Activated CD8-positive, alpha-beta memory T cell treated with anti-CD3 and anti-CD28 coated beads, Interleukin-2, amount 50 U/mL, for 24 hours (primary cell): ENCODE measurements at regions not wholly inside any gene's neighbourhood (a gene's known extent, or its start where the extent isn't known, plus 50 kb on each side); places are given as distances from the start of the nearest gene placed in this dataset.

Experiments
- DNase-seq: peaks from one replicate; pipeline ENCODE4 v3.0.0-alpha.2; 2020; ENCODE audit errors: extremely low read depth

DNA sequence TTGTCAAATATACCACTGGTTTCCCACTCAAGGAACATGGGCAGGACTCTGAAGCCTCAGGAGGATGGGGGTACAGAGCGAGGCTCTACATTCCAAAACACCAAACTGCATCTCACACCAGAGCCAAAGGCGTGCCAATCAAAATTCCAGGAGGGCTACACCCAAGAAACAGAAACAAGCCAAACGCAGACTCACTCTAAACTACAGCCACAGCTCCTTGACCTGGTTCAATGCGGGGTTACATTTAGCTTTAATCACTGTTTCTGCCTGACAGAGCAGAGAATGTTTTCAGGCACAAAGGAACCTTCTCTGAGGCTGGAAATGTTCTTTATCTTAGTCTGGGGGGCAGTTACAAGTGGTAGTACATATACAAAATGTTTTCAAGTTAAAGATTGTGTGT, 2121.5 kb upstream of the AGA start:
- no peak for DNase-seq

DNA sequence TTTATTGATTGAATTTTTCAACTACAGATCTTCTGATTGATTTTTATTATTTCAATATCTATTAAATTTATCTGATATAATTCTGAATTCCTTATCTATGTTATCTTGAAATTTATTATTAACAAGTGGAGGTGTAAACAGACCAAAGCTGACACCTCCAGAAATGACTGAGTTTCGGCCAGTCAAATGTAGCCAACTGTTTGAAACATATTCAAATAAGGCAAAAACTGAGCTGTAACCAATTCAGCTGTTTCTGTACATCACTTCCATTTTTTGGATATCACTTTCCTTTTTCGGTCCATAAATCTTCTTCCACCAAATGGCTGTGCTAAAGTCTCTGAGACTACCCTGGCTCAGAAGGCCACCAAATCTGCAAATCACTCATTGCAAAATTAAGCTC, 2127.3 kb upstream of the AGA start:
- DNase-seq = no peak

DNA sequence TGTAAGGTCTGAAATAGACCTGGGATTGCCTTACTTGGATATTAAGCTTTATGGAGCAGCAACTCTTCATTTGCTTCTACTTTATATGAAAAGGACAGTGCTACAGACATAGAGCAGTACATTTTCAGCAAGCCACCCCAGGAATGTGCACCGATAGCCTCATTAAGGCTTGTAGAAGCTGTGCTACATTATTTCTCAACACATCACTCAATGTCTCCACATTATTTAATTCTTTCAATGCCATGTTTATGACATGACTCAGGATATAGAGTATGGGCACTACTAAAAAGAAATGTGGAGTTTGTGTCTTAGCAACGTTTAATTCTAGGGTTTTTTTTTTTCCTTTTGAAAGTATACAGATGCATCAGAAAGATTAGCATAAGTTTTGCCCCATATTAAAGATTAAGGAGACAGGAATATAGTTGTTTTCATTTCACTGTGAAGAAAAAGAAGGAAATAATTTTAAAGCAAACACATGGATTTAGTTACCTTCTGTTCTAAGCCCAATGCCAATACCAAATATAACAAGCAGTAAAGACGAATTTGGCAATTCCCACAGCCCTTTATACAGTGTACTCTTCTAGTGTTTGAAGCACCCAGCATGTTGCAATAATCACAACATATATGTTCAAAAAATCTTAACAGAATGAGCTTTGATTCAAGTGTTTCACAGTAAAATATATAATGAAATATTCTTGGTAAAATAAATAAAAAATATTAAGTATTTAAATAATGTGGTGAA, 2140.1 kb upstream of the AGA start:
- no peak for DNase-seq

DNA sequence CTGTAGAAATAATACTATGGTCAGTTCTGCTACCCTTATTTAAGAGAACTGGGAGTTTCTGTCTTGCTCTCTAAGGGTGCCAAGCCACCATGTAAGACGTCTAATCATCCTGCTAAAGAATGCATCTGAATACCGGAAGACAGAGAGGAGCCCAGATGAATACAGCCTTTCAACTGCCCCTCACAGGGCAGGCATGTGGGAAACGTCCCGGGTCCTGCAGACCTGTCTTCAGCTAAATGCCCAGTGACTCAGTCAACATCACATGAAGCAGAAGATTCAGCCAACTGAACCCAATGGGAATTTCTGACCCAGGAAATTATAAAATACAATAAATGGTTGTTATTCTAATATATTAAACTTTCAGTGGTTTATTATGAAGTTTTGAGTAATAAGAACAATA, 2141.0 kb upstream of the AGA start:
- DNase-seq = no peak

DNA sequence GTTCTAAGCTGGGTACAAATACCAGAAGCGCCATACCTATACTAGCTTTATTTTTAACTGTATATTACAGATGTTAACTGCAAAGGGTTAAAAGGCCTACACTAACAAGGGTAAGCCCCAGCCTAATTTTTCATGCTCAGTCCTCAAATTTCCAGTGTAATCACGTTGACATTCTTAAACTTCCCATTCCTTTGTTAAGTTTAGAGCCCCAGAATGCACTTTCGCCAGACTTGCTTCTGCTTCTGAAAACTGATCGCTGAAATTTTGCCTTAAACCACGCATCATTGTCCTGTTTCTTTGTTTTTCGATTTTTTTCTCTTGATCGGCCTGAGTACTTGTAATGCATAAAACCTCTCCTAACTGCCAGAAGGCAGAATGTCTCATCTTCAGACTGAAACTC, 2141.9 kb upstream of the AGA start:
- DNase-seq = no peak

DNA sequence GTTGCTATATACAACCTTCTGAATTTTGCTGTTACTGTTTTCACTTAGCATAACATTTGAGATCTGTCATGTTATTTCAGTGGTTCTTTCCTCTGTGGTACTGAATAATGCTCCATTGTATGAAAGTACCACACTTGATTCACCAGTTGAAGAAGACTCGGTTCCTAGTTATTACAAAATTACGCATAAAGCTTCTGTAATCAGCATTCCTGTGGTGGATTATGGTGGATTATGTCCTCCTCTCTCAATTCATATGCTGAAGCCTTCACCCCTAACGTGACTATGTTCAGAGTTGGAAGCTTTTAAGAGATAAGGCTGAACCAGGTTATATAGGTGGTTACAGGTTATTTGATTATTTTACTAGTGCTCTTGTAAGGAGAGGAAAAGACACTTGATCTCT, 2143.5 kb upstream of the AGA start:
- DNase-seq = no peak

DNA sequence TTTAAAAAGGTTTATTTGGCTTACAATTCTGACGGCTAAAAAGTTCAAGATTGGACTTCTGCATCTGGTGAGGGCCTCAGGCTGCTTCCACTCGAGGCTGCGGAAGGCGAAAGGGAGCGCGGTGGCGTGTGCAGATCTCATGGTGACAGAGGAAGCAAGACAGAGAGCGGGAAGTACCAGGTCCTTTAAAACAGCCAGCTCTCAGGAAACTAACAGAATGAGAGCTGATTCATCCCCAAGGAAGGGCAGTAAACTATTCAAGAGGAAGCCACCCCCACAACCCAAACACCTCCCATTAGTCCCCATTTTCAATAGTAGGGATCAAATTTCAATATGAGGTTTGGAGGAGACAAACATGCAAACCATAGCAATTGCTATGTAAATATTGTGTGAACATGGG, 2144.2 kb upstream of the AGA start:
- no peak for DNase-seq

DNA sequence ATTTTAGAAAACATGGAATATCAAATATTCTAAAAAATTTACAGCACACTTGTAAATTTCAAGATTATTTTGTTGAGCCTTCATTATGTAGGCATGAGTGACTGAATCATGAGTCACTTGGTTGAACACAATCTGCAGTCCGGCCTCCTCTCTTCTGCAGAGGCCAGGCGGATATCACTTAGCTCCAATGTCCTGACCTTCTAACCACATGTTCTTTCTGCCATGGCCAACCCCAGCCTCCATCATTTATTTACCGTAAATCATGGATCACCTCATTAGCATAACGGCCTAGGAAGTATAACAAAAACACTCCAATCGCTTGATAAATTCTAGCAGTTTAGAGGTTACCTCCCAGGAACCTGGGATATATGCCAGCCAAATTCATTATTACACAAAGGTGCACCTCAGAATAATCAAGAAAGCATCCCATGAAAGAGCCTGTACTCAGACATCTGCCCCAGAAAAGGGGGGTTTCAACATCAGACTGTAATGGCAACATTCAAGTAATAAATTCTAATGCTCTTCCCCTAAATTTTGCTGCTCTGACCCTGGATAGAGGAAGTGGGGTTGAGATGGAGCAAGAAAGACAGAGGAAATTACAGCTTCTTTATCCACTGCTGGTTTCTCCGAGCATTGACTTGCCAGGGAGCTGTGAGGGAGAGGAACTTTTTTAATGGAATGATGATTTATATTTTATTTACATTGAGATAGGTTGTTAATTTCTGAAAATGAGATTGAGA, 2153.6 kb upstream of the AGA start:
- no peak for DNase-seq

DNA sequence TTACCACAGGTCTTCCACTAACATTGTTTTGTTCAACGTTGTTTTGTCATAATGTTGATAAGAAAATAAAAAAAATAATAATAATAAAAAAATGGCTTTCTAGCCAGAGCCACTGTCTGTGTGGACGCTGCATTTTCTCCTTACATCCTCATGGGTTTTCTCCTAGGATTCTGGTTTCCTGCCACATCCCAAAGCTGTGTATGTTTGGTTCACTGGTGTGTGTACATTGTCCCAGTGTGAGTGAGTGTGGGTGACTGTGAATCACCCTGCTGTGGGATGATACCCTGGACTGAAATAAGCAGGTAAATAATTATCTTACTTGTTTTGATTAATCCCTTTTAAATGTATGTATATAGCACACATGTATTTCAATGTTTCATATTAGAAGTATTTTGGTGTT, 2154.4 kb upstream of the AGA start:
- DNase-seq = no peak

DNA sequence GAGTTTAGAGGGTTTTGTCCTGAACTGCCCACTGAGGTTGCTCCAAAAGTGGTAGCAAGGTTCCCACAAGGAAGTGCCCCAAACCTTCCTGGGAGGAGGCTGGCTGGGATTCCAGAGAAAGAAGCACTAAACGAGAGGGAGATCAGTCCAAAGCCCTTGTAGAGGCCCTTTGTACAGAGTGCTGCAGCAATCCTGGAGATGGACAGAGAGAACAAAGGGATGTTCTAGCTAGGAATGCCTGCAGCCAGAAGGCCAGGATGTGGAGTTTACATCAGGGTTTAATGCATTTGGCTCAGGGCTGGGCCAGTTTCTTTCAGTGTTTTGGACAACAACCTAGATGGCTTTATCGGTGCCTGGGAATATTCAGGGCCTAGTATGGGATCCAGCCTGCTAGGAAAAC, 2155.1 kb upstream of the AGA start:
- no peak for DNase-seq

DNA sequence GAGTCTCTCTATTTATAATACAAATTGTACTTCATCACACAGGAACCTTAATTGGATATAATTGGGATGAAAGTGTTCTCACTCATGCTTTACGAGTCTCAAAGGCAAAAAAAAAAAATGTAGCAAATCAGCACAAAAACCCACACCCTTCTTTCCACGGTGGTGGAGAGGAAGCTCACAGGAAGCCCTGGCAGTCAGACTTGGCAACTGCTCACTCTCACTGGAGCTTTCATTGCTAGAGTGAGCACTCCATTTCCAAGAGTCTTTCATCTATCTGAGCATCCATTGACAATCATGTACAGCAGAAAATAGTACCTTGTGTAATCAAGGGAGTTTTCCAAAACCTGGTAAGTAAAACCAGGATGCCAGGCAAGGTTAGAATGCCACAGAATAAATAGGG, 2159.4 kb upstream of the AGA start:
- no peak for DNase-seq

DNA sequence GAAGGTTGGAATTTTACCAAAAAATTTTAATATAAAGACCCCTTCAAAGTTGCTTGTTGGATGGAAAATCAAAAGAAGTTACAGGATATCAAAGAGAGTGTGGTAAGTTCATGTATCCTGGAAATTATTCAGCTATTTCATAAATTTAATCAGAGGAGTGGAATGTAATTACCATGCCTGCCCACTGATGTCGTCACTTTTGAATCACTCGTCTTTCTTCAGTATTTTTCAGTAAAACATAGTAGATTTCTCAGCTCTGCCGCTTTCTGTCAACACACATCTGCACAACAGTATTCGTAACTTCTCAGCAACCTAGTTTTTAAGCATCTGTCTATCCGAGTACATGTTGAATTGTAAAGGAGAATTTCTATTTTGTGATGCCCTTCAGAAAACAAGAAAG, 2163.0 kb upstream of the AGA start:
- no peak for DNase-seq

DNA sequence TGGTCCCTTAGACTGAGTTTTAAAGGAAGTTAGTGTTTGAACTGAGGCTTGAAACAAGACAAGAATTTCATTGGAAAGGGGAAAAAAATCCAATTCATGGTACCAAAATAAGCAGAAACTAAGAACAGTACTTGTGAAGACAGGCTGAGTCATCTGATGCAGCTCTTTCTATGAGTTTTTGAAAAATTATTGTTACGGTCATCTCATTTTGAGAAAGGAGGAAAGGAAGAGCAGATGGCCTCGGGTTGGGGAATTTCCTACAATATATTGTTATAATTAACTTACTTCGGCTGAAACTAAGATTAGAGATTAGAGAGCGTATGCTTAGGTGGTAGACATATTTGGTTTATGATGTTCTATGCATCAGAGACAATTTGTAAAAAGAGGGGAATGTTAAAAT, 2164.8 kb upstream of the AGA start:
- DNase-seq = no peak

DNA sequence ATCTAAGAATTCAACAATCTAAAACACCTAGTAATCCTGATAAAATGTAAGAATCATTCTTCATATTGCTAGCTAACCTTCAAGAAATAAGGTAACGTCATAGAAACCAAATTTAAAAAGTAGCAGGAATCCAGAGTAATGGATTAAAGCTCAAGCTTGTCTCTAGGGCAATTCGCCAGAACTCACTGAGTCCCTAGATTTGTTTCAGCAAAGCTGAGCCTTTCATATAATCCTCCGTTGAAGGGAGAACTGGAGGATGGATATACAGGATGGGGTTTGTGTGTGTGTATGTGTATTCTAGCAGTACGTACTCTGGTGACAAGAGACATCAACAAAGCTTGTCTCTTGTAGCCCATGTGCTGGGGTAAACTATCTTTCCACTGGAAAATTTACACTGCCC, 2173.5 kb upstream of the AGA start:
- DNase-seq = no peak

DNA sequence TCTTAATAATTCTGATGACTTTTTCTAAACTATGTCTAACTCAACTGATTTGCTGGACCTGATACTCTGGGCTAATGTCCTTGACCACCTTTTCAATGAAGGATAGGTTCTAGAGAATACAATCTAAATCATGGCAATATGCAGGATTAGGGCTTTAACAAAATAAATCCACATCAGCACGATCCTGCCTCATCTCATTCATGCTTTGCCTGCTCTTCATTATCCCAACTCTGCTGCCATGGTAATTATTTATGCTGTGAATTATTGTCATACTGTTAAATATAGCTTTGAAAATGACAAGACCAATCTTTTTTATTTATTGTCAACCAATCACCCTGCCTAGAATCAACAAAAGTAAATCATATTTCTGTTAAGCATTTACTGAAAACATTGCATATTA, 2176.7 kb upstream of the AGA start:
- no peak for DNase-seq

DNA sequence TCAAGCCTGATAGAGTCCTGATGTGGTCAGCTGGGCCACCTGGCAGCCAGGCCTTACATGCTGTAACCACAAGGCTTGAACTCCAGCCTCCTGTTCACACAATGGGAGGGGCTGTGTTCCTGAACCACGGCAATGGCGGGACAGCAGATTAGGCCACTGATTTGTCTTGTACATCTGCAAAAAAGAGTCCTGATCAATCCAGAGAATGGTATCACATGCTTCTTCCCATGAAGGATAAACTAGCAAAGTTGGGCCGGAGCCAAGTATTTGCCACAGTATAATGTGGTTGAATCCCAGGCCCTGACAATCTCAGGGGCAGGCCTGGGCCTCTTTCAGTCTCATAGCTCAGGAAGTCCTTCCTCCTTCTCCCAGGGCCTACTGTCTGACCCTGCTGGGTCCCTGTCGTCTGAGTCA, 2182.5 kb upstream of the AGA start:
- DNase-seq = no peak

DNA sequence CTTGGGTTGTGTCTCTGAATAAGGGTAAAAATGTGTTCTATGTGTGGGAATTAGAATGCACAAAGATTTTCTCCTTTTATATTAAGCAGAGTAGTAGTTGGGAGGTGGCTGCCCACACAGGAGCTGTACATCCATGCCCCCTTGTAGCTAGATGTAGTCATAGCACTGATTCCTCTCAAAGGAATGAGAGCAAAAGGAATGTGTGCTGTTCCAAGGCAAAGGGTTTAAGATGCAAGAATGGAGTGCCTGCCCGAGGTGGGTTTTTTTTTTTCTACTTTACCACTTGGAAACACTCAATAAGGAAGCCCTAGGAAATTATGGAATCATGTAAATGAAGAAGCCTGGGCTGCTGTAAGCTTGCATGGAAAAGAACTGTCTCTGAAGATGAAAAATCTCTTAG, 2183.2 kb upstream of the AGA start:
- DNase-seq = no peak

DNA sequence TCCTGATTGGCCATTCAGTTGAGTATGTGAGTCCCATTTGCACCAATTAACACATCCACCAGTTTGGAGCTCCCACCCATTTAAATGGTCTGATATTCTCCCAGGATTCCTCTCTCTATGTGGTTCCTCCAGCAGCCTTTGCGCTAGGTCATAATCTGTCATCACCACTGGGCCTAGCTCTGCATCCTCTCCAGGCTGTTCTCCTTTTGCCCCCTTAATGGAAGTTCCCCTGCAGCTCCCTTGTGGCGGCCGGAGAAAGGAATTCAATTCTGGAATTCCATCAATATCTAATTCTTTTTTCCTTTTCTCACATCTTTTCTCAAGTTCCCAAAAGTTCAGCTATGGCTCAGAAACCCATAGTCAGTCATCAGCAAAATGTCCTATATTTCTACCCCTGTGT, 2184.4 kb upstream of the AGA start:
- DNase-seq = no peak

DNA sequence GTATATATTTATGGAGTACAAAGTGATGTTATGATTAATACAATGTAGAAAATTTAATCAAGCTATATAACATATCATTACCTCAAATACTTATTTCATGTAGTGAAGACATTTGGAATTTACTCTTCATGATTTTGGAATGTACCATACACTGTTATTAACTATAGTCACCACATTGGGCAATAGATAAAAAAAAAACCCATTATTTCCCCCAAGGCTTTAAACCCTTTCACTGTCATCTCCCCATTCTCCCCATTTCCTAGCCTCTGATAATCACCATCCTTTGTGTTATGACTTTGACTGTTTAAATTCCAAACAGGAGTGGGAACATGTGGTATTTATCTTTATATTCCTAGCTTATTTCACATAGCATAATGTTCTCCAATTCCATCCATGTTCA, 2189.1 kb upstream of the AGA start:
- no peak for DNase-seq

DNA sequence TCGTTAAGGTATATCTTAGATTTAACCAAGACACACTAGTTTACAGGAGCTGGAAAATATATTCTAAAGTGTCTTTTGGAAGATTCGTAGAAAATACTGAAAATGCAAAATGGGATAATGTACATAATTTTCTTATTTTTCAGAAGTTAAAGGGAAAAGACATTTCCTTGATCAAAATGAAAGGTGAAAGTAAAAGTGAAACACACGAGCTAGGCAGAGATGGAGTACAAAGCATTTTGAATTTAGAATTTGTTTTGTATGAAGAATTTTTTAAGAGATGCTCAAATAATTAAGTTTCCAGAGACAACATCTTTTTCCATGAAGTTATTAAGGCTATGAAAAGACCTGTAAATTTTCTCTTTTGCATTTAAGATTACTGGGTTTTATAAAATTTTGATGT, 2192.6 kb upstream of the AGA start:
- DNase-seq = no peak

DNA sequence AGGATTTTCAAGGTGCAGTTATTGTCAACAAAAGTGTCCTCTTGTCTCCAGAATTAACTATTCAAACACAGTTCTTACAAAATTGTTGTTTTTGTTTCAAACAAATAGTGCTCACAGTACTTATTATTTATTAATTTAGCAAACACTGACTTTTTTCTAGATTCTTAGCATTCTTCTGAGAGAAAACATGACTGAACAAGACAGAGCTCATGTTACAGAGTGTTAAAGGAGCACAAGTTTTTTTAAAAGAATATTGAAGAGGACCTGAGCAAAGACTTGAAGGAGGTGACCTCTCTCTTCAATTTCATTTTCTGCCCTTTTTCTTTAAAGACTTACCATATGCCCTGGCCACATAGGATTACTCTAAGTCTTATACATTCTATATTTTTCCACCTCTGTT, 2220.3 kb upstream of the AGA start:
- DNase-seq = no peak

DNA sequence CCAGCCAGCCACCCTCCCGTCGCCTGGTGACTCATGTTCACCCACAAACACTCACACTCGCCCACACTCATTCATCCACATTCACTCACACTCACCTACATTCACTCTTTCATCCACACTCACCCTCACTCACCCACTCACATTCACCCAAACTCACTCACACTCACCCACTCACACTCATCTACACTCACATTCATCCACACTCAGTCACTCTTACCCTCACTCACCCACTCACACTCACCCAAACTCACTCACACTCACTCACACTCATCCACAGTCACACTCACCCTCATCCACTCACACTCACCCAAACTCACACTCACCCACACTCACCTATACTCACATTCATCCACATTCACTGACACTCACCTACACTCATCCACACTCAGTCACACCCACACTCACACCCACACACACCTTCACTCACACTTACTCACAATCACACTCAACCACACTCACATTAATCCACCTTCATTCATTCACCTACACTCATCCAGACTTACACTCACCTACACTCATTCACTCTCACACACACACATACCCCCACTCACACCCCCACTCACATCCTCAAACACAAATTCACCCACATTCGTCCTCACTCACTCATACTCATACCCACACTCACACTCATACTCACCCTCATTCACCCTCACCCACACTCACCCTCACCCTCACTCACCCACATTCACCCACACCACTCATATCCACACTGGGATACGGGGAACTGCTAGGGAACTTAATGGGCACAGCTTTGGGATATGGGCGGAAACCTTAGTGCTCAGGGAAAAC, 2221.6 kb upstream of the AGA start:
- DNase-seq = no peak

DNA sequence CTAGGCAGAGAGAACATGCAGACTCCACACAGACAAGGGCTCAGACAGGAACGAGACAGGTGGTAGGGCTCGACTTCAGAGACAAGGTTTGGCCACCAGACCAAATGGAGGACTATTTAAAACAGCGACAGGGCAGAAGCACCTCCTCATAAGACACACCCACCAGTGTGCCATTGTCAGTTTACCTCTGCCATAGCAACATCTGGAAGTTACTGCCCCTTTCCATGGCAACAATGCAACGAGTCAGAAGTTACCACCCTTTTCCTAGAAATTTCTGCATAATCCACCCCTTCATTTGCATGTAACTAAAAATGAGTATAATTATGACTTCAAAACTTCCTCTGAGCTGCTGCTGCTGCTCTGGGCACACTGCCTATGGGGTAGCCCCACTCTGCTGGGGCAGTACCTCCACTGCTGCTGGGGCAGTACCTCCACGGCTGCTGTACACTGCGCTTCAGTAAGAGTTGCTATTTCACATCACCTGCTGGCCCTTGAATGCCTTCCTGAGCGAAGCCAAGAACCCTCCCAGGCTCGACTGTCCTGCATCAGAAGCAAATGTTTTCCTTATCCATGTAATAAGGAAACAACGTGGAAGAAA, 2222.3 kb upstream of the AGA start:
- no peak for DNase-seq
